ELR (cell line): ENCODE measurements at regions not wholly inside any gene's neighbourhood (a gene's known extent, or its start where the extent isn't known, plus 50 kb on each side); places are given as distances from the start of the nearest gene placed in this dataset.
A peak's percentile ranks its signal among the peaks of the same experiment; 100 is the strongest.
"Not testable (repeated sequence)": the region's sequence is repeated elsewhere in the genome, so short reads cannot be mapped to it uniquely, and the experiment has no call there.

Experiments
- DNase-seq: peaks from one replicate; pipeline ENCODE4 v3.0.0-alpha.2; 2015; ENCODE audit warnings: low read depth

GRCh38 chr3:73867524-73867923, 242.8 kb upstream of the PDZRN3 start:
- DNase-seq = no peak

GRCh38 chr3:73866846-73867245, 242.1 kb upstream of the PDZRN3 start:
- DNase-seq = no peak

GRCh38 chr3:73863546-73864079, 238.9 kb upstream of the PDZRN3 start:
- DNase-seq = no peak

- DNase-seq = no peak
These were observed 231.1 kb upstream of the PDZRN3 start for GRCh38 chr3:73855813-73856212.

- DNase-seq = peak; percentile 32
These were observed 223.6 kb upstream of the PDZRN3 start for GRCh38 chr3:73848173-73848906.

- DNase-seq = no peak
These were observed 222.2 kb upstream of the PDZRN3 start for GRCh38 chr3:73846951-73847350.

- DNase-seq = no peak
These were observed 214.3 kb upstream of the PDZRN3 start for GRCh38 chr3:73839032-73839431.

- DNase-seq = no peak
These were observed 211.2 kb upstream of the PDZRN3 start for GRCh38 chr3:73835945-73836344.

GRCh38 chr3:73832426-73832825, 207.7 kb upstream of the PDZRN3 start:
- no peak for DNase-seq

- DNase-seq = no peak
These were observed 203.6 kb upstream of the PDZRN3 start for GRCh38 chr3:73828348-73828747.

GRCh38 chr3:73827725-73828211, 203.0 kb upstream of the PDZRN3 start:
- no peak for DNase-seq

GRCh38 chr3:73827204-73827603, 202.5 kb upstream of the PDZRN3 start:
- no peak for DNase-seq

- not testable (repeated sequence) for DNase-seq
These were observed 196.2 kb upstream of the PDZRN3 start for GRCh38 chr3:73820896-73821295.

GRCh38 chr3:73820431-73820830, 195.7 kb upstream of the PDZRN3 start:
- DNase-seq = no peak

- DNase-seq = no peak
These were observed 191.2 kb upstream of the PDZRN3 start for GRCh38 chr3:73815966-73816365.

- DNase-seq = no peak
These were observed 189.1 kb upstream of the PDZRN3 start for GRCh38 chr3:73813692-73814292.

- DNase-seq = no peak
These were observed 188.6 kb upstream of the PDZRN3 start for GRCh38 chr3:73813291-73813690.

GRCh38 chr3:73812054-73812453, 187.3 kb upstream of the PDZRN3 start:
- DNase-seq = no peak

- DNase-seq = no peak
These were observed 184.2 kb upstream of the PDZRN3 start for GRCh38 chr3:73808862-73809509.

- DNase-seq = no peak
These were observed 180.7 kb upstream of the PDZRN3 start for GRCh38 chr3:73805435-73805834.

- no peak for DNase-seq
These were observed 179.5 kb upstream of the PDZRN3 start for GRCh38 chr3:73804204-73804603.

GRCh38 chr3:73801444-73801843, 176.7 kb upstream of the PDZRN3 start:
- DNase-seq = no peak

GRCh38 chr3:73797311-73797710, 172.6 kb upstream of the PDZRN3 start:
- no peak for DNase-seq
